ENCODE measurements at regions not wholly inside any gene's neighbourhood (a gene's known extent, or its start where the extent isn't known, plus 50 kb on each side); places are given as distances from the start of the nearest gene placed in this dataset.

DNA sequence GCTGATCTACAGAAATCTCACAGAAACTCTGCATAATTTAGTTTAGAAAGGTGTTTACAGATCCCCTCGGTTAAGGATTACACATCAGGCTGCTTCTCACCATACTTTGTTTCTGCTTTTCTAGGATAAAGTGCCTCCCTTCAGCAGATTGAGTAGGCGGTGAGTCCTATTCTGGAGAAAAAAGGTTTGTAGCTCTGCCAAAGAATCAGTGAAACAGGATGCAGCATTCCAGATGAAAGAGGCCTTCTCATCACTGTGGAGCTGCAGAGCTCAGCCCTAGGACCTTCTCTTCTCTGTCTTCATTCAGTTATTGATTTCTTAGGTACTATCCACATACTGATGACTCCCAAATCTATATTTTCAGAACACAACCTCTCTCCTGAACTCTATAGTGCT lies 155.5 kb upstream of the KRR1 start:
- Mint-ChIP-seq H3K9me3 (no peaks in the 10 kb centered on the region), H3K27ac (no peak overlapping the region)
- POLR2A ChIA-PET (ENCODE audit: partially characterized antibody): no interaction called here

DNA sequence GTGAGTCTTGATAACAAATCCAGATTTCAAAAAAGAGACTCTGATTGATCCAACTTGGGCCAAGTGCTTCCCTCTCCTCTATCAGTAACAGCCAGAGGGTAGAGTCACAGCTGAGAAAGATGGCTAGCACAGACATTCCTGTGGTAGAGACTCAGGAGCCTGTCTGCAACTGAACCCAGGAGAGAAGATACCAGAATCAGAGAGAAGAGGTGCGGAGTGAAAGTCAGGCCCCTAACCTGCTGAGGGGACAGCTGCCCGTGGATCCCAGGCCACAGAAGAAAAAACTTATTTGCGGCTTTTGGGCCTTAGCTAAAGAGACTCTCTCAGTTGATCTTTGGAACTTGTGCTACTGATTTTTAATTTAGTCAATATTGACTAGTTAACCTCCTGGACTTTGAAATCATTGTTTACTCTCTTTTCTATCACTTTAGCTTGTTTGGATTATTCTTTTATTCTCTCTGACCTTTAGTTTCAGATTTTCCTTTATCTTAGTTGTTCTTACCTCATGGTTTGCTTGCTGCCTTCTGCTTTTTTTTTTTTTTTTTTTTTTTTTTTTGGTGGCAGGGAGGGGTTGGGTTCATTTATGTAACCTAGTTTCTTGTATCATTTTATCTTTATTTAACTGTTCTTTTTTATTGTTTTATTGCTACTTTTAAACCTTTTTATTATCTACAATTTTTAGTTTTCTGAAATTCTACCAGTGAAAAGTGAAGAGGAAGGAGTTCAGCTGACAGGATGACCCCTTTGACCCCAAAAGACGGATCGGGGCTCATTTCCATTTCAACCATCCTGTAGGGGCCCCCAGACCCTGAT lies 154.9 kb upstream of the KRR1 start:
- intact Hi-C loops (cut with micrococcal nuclease): no loop called here
- no peak overlapping the region for H3K4me3 ChIP-seq (ENCODE audit: low read length in 2 of 2)
- no peaks in the 10 kb centered on the region for H3K4me1 ChIP-seq (ENCODE audit: insufficient read depth, low read length)
- Mint-ChIP-seq H3K4me3 (no peak overlapping the region), H3K27ac (peak overlapping the region in 1 of 7 donors; percentile 72), H3K36me3 (no peaks in the 10 kb centered on the region), H3K9me3 (no peaks in the 10 kb centered on the region), H3K4me1 (no peaks in the 10 kb centered on the region), H3K27me3 (no peaks in the 10 kb centered on the region)
- DNase-seq: no peak
- no peaks in the 10 kb centered on the region for H3K9me3 ChIP-seq (ENCODE audit: control insufficient read depth in 1 of 2, low read length in 2 of 2)
- H3K27ac ChIP-seq (ENCODE audit: low read depth, low read length): no peak overlapping the region
- POLR2A ChIA-PET (ENCODE audit: partially characterized antibody): no interaction called here
- CTCF ChIA-PET (ENCODE audit: partially characterized antibody): interaction anchor here (1.7 kb wide), 1 partner anchor 26 kb away, joined by 3 read pairs; no protein-coding TSS in a partner anchor
- no peaks in the 10 kb centered on the region for H3K27me3 ChIP-seq (ENCODE audit: insufficient read depth, low read length)
- H3K36me3 ChIP-seq (ENCODE audit: insufficient read depth, low read length): no peaks in the 10 kb centered on the region

More for the DNA sequence above, 155.5 kb upstream of the KRR1 start:
- H3K4me1 Mint-ChIP-seq: no peaks in the 10 kb centered on the region
- no peaks in the 10 kb centered on the region for H3K36me3 Mint-ChIP-seq
- Histone ChIP-seq H3K4me3 (ENCODE audit: low read length in 2 of 2) (no peak overlapping the region), H3K27ac (ENCODE audit: low read depth, low read length) (no peak overlapping the region), H3K9me3 (ENCODE audit: control insufficient read depth in 1 of 2, low read length in 2 of 2) (no peaks in the 10 kb centered on the region), H3K36me3 (ENCODE audit: insufficient read depth, low read length) (no peaks in the 10 kb centered on the region), H3K27me3 (ENCODE audit: insufficient read depth, low read length) (no peaks in the 10 kb centered on the region), H3K4me1 (ENCODE audit: insufficient read depth, low read length) (no peaks in the 10 kb centered on the region)
- intact Hi-C loops (cut with micrococcal nuclease): no loop called here
- no peak overlapping the region for H3K4me3 Mint-ChIP-seq
- no peaks in the 10 kb centered on the region for H3K27me3 Mint-ChIP-seq
- CTCF ChIA-PET (ENCODE audit: partially characterized antibody): interaction anchor here (1.7 kb wide), 1 partner anchor 26 kb away, joined by 3 read pairs; no protein-coding TSS in a partner anchor
- no peak for DNase-seq

DNA sequence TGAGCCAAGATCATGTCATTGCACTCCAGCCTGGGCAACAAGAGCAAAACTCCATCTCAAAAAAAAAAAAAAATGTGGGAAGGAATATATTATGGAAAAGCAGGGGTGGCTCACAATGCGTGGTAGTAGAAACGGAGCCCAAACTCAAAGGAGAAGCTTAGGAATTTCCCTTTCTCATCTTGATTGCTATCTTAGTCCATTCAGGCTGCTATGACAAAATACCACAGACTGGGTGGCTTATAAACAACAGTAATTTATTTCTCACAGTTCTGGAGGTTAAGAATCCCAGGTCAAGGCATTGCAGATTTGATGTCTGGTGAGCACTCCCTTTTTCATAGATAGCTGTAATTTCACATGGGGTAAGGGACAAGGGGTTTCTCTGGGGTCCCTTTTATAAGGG lies 153.8 kb upstream of the KRR1 start:
- H3K27ac ChIP-seq (ENCODE audit: low read depth, low read length): no peak overlapping the region
- intact Hi-C loops (cut with micrococcal nuclease): no loop called here
- DNase-seq: no peak
- ChIA-PET POLR2A (ENCODE audit: partially characterized antibody) (no interaction called here), CTCF (ENCODE audit: partially characterized antibody) (interaction anchor here (0.7 to 1.7 kb wide), 2 partner anchors 24 to 100 kb away, joined by 3 read pairs; no protein-coding TSS in a partner anchor)
- H3K27me3 ChIP-seq (ENCODE audit: insufficient read depth, low read length): no peaks in the 10 kb centered on the region
- H3K36me3 Mint-ChIP-seq: no peaks in the 10 kb centered on the region
- H3K4me3 Mint-ChIP-seq: no peak overlapping the region
- H3K27me3 Mint-ChIP-seq: no peaks in the 10 kb centered on the region
- no peak overlapping the region for H3K27ac Mint-ChIP-seq
- no peak overlapping the region for H3K4me3 ChIP-seq (ENCODE audit: low read length in 2 of 2)
- H3K36me3 ChIP-seq (ENCODE audit: insufficient read depth, low read length): no peaks in the 10 kb centered on the region
- H3K4me1 Mint-ChIP-seq: no peaks in the 10 kb centered on the region
- H3K4me1 ChIP-seq (ENCODE audit: insufficient read depth, low read length): no peaks in the 10 kb centered on the region
- H3K9me3 ChIP-seq (ENCODE audit: control insufficient read depth in 1 of 2, low read length in 2 of 2): no peaks in the 10 kb centered on the region
- no peaks in the 10 kb centered on the region for H3K9me3 Mint-ChIP-seq

DNA sequence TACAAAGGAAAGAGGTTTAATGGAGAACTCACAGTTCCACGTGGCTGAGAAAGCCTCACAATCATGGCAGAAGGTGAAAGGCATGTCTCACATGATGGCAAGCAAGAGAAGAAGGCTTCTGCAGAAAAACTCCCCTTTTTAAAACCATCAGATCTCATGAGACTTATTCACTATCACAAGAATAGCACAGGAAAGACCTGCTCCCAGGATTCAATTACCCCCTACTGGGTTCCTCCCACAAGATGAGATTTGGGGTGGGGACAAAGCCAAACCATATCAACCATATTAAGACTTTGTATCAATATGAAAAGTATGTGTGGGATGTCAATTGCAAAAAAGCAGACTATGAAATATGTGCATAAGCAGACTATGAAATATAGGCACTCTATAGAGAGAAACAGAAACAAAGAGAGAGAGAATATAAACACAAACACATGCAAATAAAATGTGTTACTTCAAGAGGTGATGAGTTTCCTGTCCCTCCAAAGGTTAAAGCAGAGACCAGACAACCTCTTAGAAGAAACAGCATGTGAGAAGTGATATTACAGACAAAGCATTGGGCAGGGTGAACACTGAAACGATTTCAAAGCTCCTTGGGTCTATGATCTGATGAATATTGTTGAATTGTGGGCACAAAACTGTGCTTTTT lies 151.2 kb upstream of the KRR1 start:
- no peak overlapping the region for H3K27ac ChIP-seq (ENCODE audit: low read depth, low read length)
- CTCF ChIA-PET (ENCODE audit: partially characterized antibody): no interaction called here
- DNase-seq: no peak
- POLR2A ChIA-PET (ENCODE audit: partially characterized antibody): no interaction called here
- Mint-ChIP-seq H3K4me3 (no peak overlapping the region), H3K27ac (no peak overlapping the region), H3K27me3 (no peaks in the 10 kb centered on the region), H3K36me3 (no peaks in the 10 kb centered on the region), H3K9me3 (no peaks in the 10 kb centered on the region), H3K4me1 (peaks cover 0 to 4% (median 2%) of the 10 kb centered on the region in 4 donors)
- no peaks in the 10 kb centered on the region for H3K4me1 ChIP-seq (ENCODE audit: insufficient read depth, low read length)
- H3K27me3 ChIP-seq (ENCODE audit: insufficient read depth, low read length): no peaks in the 10 kb centered on the region
- no peak overlapping the region for H3K4me3 ChIP-seq (ENCODE audit: low read length in 2 of 2)
- H3K9me3 ChIP-seq (ENCODE audit: control insufficient read depth in 1 of 2, low read length in 2 of 2): no peaks in the 10 kb centered on the region
- intact Hi-C loops (cut with micrococcal nuclease): no loop called here
- no peaks in the 10 kb centered on the region for H3K36me3 ChIP-seq (ENCODE audit: insufficient read depth, low read length)

DNA sequence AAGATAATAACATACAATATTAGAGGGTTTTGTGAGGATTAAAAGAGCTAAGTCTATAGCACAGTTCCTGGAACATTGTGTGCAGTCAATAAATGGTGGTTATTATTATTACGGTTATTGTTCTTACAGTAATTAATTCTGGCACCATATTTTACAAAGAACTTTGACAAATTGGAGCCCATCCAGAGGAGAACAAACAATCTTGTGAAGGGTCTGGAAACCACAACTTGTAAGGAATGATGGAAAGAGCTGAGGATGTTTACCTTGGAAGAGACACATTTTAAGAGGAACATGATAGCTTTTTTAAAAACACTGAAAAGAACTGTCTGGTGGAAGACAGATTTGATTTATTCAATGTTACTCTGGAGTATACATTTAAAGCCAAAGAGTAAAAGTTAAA lies 150.5 kb upstream of the KRR1 start:
- CTCF ChIA-PET (ENCODE audit: partially characterized antibody): no interaction called here
- no peaks in the 10 kb centered on the region for H3K4me1 ChIP-seq (ENCODE audit: insufficient read depth, low read length)

DNA sequence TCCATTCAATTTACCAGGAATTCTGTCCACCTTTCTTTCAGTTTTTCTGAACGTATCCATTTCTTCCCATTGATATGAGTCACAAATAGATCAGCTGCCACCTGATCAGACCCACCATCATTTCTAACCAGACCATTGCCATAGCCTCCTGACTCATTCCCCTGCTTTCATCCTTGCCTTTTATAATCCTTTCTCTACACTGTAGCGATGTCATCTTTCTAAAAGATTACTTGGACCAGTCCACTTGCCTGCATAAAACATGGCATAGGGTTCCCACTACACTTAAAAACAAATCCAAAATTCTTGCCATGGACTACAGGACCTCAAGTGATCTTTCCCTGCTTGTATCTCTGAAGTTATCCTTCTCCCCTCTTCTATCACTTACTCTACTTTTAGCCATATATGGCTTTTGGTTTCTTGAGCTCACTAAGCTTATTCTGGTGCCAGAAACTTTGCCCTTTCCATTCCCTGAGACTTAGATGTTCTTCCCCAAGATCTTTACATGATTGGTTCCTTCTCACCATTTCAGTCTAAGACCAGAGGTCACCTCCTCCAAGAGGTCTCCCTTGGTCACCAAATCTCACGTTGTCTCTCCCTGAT lies 149.5 kb upstream of the KRR1 start:
- ChIA-PET CTCF (ENCODE audit: partially characterized antibody) (no interaction called here), POLR2A (ENCODE audit: partially characterized antibody) (no interaction called here)
- H3K27ac Mint-ChIP-seq: no peak overlapping the region
- no peak overlapping the region for H3K4me3 Mint-ChIP-seq
- H3K4me1 ChIP-seq (ENCODE audit: insufficient read depth, low read length): peaks cover under 1% of the 10 kb centered on the region
- H3K9me3 Mint-ChIP-seq: no peaks in the 10 kb centered on the region
- H3K27ac ChIP-seq (ENCODE audit: low read depth, low read length): no peak overlapping the region
- H3K36me3 ChIP-seq (ENCODE audit: insufficient read depth, low read length): no peaks in the 10 kb centered on the region
- H3K36me3 Mint-ChIP-seq: no peaks in the 10 kb centered on the region
- no peaks in the 10 kb centered on the region for H3K27me3 Mint-ChIP-seq
- intact Hi-C loops (cut with micrococcal nuclease): no loop called here
- H3K27me3 ChIP-seq (ENCODE audit: insufficient read depth, low read length): no peaks in the 10 kb centered on the region
- no peak overlapping the region for H3K4me3 ChIP-seq (ENCODE audit: low read length in 2 of 2)
- no peak for DNase-seq
- H3K4me1 Mint-ChIP-seq: peaks cover 0 to 4% (median 2%) of the 10 kb centered on the region in 4 donors
- no peaks in the 10 kb centered on the region for H3K9me3 ChIP-seq (ENCODE audit: control insufficient read depth in 1 of 2, low read length in 2 of 2)

More for the DNA sequence above, 150.5 kb upstream of the KRR1 start:
- Mint-ChIP-seq H3K9me3 (no peaks in the 10 kb centered on the region), H3K36me3 (no peaks in the 10 kb centered on the region), H3K27me3 (no peaks in the 10 kb centered on the region), H3K4me1 (peaks cover 0 to 4% (median 2%) of the 10 kb centered on the region in 4 donors), H3K27ac (no peak overlapping the region), H3K4me3 (no peak overlapping the region)
- no peaks in the 10 kb centered on the region for H3K36me3 ChIP-seq (ENCODE audit: insufficient read depth, low read length)
- H3K27me3 ChIP-seq (ENCODE audit: insufficient read depth, low read length): no peaks in the 10 kb centered on the region
- intact Hi-C loops (cut with micrococcal nuclease): no loop called here
- POLR2A ChIA-PET (ENCODE audit: partially characterized antibody): no interaction called here
- no peak overlapping the region for H3K4me3 ChIP-seq (ENCODE audit: low read length in 2 of 2)
- no peak overlapping the region for H3K27ac ChIP-seq (ENCODE audit: low read depth, low read length)
- DNase-seq: no peak
- no peaks in the 10 kb centered on the region for H3K9me3 ChIP-seq (ENCODE audit: control insufficient read depth in 1 of 2, low read length in 2 of 2)

DNA sequence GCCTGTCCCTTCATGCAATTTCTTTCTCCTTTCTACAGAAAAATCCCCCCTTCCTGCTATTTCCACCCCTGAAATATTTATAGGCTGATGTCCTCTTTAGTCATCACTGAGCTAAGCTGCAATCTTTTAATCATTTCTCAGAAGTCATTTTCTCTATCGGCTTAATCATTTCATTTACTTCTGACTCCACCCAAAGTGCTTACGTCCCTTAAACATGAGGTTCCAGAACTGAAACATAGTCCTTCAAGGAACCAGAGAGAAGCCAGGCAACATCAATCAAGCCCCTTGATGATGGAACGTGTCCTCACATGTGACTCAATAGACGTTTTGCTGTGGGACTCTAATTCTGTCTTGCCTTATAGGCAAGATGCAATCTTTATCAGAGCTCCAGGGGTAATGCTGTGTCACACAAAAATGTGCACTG lies 148.7 kb upstream of the KRR1 start:
- Mint-ChIP-seq H3K9me3 (no peaks in the 10 kb centered on the region), H3K36me3 (no peaks in the 10 kb centered on the region), H3K4me1 (peaks cover 5 to 11% (median 8%) of the 10 kb centered on the region in 4 donors), H3K27ac (no peak overlapping the region), H3K27me3 (no peaks in the 10 kb centered on the region), H3K4me3 (no peak overlapping the region)
- Histone ChIP-seq H3K27ac (ENCODE audit: low read depth, low read length) (no peak overlapping the region), H3K9me3 (ENCODE audit: control insufficient read depth in 1 of 2, low read length in 2 of 2) (no peaks in the 10 kb centered on the region), H3K4me3 (ENCODE audit: low read length in 2 of 2) (no peak overlapping the region), H3K36me3 (ENCODE audit: insufficient read depth, low read length) (no peaks in the 10 kb centered on the region), H3K27me3 (ENCODE audit: insufficient read depth, low read length) (no peaks in the 10 kb centered on the region), H3K4me1 (ENCODE audit: insufficient read depth, low read length) (peaks cover 8% of the 10 kb centered on the region)
- CTCF ChIA-PET (ENCODE audit: partially characterized antibody): no interaction called here
- DNase-seq: no peak
- POLR2A ChIA-PET (ENCODE audit: partially characterized antibody): no interaction called here
- intact Hi-C loops (cut with micrococcal nuclease): no loop called here
